IPS-NIHi11 (cell line): ENCODE measurements at regions not wholly inside any gene's neighbourhood (a gene's known extent, or its start where the extent isn't known, plus 50 kb on each side); places are given as distances from the start of the nearest gene placed in this dataset.
A peak's percentile ranks its signal among the peaks of the same experiment; 100 is the strongest.
"Not testable (repeated sequence)": the region's sequence is repeated elsewhere in the genome, so short reads cannot be mapped to it uniquely, and the experiment has no call there.

Experiments used
- DNase-seq: peaks from one replicate; pipeline ENCODE4 v3.0.0; 2012; ENCODE audit warnings: mixed read lengths, low spot score

GRCh38 chr1:226461087-226461486, 53.2 kb upstream of the PARP1 start:
- no peak for DNase-seq

DNA sequence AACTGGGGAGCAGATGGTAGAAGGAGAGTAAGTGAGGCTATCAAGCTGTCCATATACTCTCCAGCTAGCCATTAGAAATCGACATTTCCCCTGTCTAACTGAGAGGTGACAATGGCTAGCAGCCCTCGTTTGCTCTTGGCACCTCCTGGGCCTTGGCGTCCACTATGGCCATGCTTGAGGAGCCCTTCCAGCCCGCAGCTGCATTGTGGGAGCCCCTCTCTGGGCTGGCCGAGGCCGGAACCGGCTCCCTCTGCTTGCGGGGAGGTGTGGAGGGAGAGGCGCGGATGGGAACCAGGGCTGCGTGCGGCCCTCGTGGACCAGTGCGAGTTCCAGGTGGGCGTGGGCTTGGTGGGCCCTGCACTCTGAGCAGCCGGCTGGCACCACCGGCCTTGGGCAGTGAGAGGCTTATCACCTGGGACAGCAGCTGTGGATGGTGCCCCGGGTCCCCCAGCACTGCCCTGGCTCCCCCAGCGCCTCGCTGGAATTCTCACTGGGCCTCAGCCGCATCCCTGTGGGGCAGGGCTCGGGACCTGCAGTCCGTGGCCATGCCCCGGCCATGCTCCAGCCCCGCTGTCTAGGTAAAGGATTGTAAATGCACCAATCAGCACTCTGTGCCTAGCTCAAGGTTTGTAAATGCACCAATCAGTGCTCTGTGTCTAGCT, 56.2 kb upstream of the PARP1 start:
- no peak for DNase-seq

- DNase-seq: not testable (repeated sequence)
Observed at GRCh38 chr1:226464587-226464971, 56.7 kb upstream of the PARP1 start.

GRCh38 chr1:226466296-226466695, 58.4 kb upstream of the PARP1 start:
- DNase-seq: no peak

GRCh38 chr1:226467443-226467842, 59.5 kb upstream of the PARP1 start:
- DNase-seq: no peak

DNA sequence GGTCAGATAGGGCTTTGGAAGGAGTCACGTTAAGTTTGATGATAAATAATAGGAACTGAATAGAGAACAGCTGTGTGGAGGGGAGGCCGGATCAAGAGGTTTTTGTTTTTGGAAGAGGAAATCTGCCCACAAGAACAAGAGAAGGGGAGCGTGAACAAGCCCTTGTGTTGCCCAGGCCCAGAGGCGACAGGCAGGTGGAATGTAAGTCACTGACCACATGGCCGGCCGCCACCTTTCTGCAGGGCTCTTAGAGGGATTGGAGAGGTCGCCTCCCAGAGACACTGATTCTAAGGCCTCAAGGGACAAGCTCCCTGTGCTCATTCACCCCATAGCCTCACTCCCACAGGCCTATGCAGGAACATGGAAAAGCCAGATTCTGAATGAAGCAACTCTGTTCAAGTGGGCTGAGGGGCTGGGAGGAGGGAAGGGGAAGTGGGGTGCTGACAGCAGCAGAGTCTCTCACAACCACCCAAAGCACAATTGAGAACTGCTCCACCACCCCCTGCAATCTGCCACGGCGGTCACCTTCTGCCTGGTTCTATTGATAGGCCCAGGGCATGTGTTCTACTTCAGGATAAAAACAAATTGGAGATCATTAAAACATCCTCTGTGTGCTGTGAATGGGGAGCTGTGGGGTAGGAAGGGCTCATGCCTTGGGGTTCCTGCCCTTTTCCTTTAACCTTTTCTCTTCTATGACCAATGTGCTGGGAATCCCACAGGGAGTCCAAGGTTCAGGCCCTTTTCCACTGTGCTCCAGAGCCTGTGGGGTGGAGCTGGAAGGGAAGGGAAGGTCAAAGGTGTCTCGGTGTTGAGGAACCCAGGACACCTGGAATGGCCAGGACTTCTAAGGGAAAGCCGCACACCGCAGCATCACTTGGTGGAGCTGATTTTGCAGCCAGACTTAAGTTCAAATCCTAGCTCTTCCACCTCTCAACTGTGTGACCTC, 63.3 kb upstream of the PARP1 start:
- no peak for DNase-seq

- no peak for DNase-seq
Observed at GRCh38 chr1:226473325-226473724, 65.4 kb upstream of the PARP1 start.

- DNase-seq: no peak
Observed at GRCh38 chr1:226474041-226474440, 66.1 kb upstream of the PARP1 start.

DNA sequence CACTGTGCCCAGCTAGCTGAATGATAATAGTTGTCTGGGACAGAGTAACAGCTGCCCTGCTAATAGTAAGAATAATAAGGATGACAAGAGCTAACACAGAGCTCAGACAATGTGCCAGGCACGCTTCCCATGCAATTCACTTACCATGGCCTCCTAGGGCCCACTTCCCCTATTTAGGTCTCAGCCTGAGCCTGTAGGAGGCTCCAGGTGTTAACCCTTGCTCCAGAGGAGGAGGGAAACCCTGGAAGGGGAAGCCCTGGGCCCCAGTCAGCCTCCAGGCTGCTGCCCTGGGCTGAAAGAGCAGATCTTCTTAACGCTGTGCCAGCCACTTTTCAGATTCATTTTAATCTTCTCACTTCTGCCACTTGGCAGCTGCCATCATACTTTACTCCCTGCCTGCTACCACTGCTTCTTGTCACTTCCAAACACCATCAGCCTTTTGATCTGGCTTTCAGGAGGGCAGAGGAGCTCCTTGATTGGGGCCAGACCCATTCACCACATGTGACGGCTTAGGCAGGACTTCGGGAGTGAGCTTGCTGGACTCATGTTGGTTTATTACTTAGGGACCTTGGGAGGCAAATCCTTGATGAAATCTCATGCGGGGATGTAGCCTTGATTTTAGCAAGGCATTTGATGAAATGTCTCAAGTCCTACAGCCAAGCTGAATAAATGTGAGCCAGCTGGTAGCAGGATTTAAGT, 66.7 kb upstream of the PARP1 start:
- peak; percentile 44 for DNase-seq

DNA sequence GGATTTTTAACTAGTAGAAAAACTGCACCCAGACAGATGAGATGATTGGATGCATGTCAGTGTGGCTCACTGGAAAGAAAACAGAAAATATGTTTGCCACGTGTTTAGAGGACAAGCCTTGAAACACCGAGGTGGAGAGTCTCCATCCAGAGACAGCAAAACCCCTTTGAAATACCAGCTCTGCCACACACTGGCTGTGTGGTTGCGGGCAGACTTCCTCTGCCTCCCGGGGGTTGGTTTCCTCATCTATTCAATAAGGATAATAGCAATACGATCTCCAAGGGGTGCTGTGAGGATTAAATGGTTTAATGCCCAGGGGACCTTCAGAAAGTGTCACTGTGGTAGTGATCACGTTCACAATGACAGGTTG, 67.2 kb upstream of the PARP1 start:
- no peak for DNase-seq

DNA sequence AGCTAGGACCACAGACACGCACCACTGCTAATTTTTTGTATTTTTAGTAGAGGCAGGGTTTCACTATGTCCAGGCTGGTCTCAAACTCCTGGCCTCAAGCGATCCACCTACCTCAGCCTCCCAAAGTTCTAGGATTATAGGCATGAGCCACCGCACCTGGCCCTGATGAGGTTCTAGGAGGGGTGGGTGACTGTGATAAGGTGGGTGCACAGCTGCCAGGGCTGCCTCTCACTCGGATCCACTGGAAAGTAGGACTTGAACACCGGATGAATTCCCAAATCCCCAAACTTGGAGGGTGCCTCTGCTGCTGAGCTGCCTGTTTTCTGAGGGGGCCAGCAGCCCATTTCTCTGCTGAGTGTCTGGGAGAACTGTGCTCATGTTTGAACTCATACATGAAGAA, 68.2 kb upstream of the PARP1 start:
- no peak for DNase-seq

GRCh38 chr1:226476648-226477319, 68.9 kb upstream of the PARP1 start:
- DNase-seq: no peak

- no peak for DNase-seq
Observed at GRCh38 chr1:226479474-226479873, 69.1 kb upstream of the STUM start.

GRCh38 chr1:226480461-226480860, 68.1 kb upstream of the STUM start:
- no peak for DNase-seq

GRCh38 chr1:226481133-226481532, 67.4 kb upstream of the STUM start:
- DNase-seq: no peak

DNA sequence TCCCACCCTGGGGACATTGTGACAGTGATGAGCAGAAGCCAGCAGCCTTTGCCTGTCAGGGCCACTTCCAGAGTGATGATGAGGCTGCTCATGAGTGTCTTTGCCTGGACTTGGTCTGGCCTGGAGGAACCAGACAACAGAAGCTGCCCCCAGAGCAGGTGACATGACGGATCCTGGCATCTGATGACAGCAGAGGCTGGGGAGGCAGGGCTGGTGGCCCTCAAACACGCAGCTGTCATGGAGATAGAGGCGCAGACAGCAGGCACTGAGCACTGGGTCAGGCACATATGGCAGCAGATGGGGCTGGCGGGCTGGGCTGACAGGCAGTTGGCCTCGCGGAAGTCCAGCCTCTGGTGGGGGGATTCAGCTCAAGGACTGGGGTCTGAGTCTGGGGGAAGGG, 66.4 kb upstream of the STUM start:
- DNase-seq: no peak

DNA sequence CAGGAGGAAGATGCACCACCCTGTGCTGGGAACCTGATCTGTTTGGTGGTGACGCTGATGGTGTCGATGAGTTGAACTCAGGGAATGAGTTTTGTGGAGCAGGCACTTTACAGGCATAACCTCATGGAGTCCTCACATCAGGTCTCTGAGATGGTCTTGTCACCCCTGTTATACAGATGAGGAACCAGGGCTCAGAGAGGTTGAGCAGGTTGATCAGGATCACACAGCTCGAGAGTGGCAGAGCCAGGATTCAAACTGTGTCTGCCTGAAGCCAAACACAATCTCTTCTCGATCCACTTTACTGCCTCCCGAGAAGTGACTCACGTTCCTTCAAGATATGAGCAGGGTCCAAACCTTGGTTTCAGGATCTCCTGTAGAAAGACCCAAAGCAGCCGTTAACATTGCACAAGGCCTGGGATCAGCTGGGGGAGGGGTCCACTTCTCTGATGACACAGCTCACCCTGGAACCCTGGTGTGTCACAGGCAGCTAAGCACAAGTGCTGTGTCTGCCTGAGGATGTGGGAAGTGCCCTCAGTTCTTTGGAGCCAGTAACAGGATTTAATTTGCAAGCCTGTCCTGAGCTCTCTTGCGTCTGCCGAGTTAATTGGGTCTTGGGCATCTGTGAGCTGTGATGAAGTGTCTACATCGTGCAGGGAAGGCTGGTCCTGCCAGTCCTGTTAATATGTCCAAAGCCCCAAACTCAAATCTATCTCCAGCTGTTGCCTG, 65.4 kb upstream of the STUM start:
- no peak for DNase-seq

- no peak for DNase-seq
Observed at GRCh38 chr1:226485192-226485591, 63.4 kb upstream of the STUM start.

GRCh38 chr1:226486161-226486560, 62.4 kb upstream of the STUM start:
- DNase-seq: no peak

- no peak for DNase-seq
Observed at GRCh38 chr1:226487921-226488320, 60.6 kb upstream of the STUM start.

DNA sequence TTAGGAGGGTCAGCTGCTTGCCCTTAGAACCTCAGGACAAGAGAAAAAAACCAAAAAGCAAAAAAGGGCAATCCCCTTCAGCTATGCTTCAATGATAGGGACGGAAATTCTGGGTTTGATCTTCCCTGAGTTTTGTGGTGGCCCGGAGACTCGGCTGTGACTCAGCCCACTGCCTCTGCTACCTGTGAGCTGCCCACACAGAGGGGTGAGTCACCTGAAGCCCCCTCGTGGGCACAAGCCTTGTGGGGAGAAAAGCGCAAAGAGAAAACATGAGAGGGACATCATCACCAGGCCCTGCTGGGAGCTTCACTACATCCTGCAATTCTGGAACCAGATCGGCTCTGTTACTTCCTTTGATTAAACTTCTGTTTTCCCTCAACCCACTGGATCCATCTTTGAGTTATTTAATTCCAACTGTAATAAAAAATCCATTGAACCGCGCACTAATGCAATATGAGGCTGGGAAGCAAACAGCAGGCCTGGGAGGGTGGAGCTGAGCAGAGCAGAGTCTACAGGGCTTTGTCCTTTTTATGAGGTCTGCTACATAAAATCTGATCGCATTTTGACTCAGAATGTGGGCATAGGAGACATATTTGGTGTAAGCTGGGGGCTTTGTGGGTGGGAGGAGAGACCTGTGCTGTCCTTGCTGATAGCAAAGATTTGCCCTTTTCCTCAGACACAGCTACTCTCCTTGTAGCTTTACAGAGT, 58.7 kb upstream of the STUM start:
- no peak for DNase-seq
